ENCODE measurements at regions not wholly inside any gene's neighbourhood (a gene's known extent, or its start where the extent isn't known, plus 50 kb on each side); places are given as distances from the start of the nearest gene placed in this dataset.

GRCh38 chr2:107542314-107542740 lies 284.4 kb upstream of the RGPD4 start:
- no peak for TF ChIP-seq POLR2A (IDR thresholded peaks at IDR 0.05; ENCODE audit: low read depth)
- TF ChIP-seq CTCF (IDR thresholded peaks at IDR 0.05): no peak
- TF ChIP-seq EP300 (IDR thresholded peaks at IDR 0.05): no peak
- TF ChIP-seq POLR2AphosphoS5 (IDR thresholded peaks at IDR 0.05): no peak

All from esophagus muscularis mucosa (tissue), 4 donors.